ENCODE measurements at regions not wholly inside any gene's neighbourhood (a gene's known extent, or its start where the extent isn't known, plus 50 kb on each side); places are given as distances from the start of the nearest gene placed in this dataset.

DNA sequence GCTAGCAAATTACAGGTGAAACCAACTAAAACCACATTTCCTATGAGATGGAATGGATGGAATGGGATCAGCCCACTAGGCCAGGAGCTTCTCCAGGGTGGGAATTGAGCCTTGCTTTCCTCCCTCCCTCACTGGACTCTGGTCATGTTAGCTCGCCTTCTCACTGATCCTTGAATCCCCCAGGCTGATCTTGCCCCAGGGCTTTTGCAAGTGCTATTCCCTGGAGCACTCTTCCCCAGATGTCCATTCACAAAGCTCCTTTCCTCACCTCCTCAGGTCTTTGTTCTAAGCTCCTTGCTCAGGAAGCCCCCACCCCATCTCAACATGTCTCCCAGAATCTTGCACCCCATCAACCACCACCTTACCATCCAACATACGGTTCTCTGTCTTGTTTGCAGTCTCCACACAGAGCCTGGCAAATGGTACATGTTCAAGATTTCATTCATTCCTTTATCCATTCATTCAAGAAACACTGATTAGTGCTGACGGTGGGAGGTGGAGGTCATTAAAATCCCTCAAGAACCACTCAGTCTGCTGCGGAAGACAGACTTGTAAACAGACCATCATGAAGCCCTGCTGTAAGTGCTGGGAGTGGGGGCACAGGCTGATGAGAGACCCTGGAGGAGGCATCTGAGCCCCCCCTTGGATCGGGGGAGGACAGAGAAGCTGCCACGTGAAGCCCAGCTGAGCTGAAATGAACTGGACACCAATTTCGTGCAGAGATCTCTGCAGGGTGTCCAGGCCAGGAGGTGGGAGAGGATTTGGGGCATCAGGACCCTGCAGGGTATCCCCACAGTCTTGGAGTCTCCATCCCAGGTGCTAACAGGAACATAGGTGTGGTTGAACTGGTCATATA is 141.7 kb downstream of the BARX1 start:
- no peak for DNase-seq
- Histone ChIP-seq H3K27ac (no peak overlapping the region), H4K20me1 (ENCODE audit: insufficient read depth) (no peaks in the 10 kb centered on the region), H3K27me3 (ENCODE audit: insufficient read depth, low read depth) (peaks cover 92% of the 10 kb centered on the region), H3K36me3 (ENCODE audit: low read depth) (no peaks in the 10 kb centered on the region), H3F3A (ENCODE audit: insufficient read depth, low read depth) (no peaks in the 10 kb centered on the region), H3K9me3 (ENCODE audit: insufficient read depth, low read depth) (no peaks in the 10 kb centered on the region), H3K4me1 (replicated peaks; ENCODE audit: insufficient read depth) (no peaks in the 10 kb centered on the region), H2AFZ (no peak overlapping the region), H3K4me3 (no peak overlapping the region), H3K4me2 (no peak overlapping the region), H3K79me2 (ENCODE audit: low read depth) (no peaks in the 10 kb centered on the region), H3K9me2 (ENCODE audit: insufficient read depth) (no peaks in the 10 kb centered on the region)
- POLR2A ChIA-PET (ENCODE audit: unreplicated experiment): no interaction called here
- intact Hi-C loops (cut with micrococcal nuclease; ENCODE audit: unreplicated experiment): no loop called here
- no TSS peak for BruUV-seq (replicated peaks)
- no peak for TF ChIP-seq EZH2 (IDR thresholded peaks at IDR 0.05; ENCODE audit: low read depth)
- TF ChIP-seq, protein P1, sequence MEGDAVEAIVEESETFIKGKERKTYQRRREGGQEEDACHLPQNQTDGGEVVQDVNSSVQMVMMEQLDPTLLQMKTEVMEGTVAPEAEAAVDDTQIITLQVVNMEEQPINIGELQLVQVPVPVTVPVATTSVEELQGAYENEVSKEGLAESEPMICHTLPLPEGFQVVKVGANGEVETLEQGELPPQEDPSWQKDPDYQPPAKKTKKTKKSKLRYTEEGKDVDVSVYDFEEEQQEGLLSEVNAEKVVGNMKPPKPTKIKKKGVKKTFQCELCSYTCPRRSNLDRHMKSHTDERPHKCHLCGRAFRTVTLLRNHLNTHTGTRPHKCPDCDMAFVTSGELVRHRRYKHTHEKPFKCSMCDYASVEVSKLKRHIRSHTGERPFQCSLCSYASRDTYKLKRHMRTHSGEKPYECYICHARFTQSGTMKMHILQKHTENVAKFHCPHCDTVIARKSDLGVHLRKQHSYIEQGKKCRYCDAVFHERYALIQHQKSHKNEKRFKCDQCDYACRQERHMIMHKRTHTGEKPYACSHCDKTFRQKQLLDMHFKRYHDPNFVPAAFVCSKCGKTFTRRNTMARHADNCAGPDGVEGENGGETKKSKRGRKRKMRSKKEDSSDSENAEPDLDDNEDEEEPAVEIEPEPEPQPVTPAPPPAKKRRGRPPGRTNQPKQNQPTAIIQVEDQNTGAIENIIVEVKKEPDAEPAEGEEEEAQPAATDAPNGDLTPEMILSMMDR (conservative IDR thresholded peaks at IDR 0.05): no peak
- CTCF ChIA-PET: no interaction called here

DNA sequence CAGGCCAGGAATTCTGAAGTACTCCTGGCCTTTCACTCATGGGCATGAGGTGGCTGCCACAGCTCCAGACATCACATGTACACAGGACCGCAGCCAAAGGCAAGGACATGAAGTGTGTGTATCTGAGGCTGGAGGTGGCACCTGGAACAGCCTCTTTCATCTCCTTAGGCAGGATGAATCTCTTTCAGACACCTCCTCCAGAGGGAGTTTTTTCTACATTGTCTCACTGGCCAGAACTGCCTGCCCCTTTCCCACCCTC is 142.8 kb downstream of the BARX1 start:
- H3K27me3 ChIP-seq (ENCODE audit: insufficient read depth, low read depth): peaks cover 96% of the 10 kb centered on the region
- no peak overlapping the region for H3K4me2 ChIP-seq
- no peak for TF ChIP-seq EZH2 (IDR thresholded peaks at IDR 0.05; ENCODE audit: low read depth)
- TF ChIP-seq, protein P1 (conservative IDR thresholded peaks at IDR 0.05): no peak
- intact Hi-C loops (cut with micrococcal nuclease; ENCODE audit: unreplicated experiment): no loop called here
- H3K27ac ChIP-seq: no peak overlapping the region
- no peak overlapping the region for H3K4me3 ChIP-seq
- no peaks in the 10 kb centered on the region for H3K4me1 ChIP-seq (replicated peaks; ENCODE audit: insufficient read depth)
- H3F3A ChIP-seq (ENCODE audit: insufficient read depth, low read depth): no peaks in the 10 kb centered on the region
- H4K20me1 ChIP-seq (ENCODE audit: insufficient read depth): no peaks in the 10 kb centered on the region
- no peak overlapping the region for H2AFZ ChIP-seq
- ChIA-PET POLR2A (ENCODE audit: unreplicated experiment) (no interaction called here), CTCF (no interaction called here)
- H3K9me2 ChIP-seq (ENCODE audit: insufficient read depth): no peaks in the 10 kb centered on the region
- DNase-seq: no peak
- no peaks in the 10 kb centered on the region for H3K9me3 ChIP-seq (ENCODE audit: insufficient read depth, low read depth)
- H3K79me2 ChIP-seq (ENCODE audit: low read depth): no peaks in the 10 kb centered on the region
- BruUV-seq (replicated peaks): no TSS peak
- no peaks in the 10 kb centered on the region for H3K36me3 ChIP-seq (ENCODE audit: low read depth)

DNA sequence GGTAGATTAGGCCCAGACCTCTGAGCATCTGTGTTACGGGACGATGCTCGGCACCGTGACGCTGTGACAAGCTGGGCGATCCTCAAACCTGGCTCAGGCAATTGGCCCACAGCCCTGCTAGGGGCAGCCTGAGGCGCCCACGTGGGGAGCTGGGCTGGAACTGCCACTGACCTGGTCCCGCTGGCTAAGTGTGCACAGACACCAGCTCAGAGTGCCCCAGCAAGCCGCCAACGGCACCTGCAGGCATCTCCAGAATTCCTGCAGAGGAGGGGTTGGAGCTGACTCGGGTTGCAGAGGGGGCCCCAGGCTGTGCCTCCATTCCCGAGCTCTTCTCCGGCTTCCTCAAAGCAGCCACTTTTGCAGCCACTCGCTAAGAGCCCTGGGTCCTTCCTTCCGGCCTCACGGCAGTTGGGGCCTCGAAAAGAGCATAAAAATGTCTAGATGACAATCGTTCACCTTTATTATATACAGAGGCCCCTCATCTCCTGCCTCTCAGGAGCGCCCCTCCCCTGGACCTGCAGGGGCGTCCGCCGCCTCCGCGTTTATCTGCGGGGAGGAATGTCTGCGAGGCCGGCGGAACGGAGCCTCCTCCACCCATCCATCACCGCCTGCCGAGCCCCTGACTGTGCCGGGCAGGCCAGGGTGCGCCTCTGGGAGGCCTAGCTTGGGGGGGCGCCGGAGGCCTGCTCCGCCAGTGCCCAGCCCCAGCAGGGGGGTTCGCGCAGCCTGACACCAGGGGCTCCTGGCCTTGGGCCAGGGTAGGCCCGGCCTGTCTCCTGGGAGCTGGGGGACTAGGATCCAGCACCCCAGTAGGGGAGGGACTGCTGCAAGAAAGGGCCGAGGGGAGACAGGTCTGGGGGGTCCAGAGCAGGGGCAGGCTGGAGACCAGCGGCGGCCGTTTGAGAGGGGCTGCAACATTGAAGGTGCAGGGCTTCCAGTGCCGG is 144.9 kb downstream of the BARX1 start:
- Histone ChIP-seq H3K27ac (no peak overlapping the region), H2AFZ (no peak overlapping the region), H3K4me3 (no peak overlapping the region), H4K20me1 (ENCODE audit: insufficient read depth) (no peaks in the 10 kb centered on the region), H3K9me3 (ENCODE audit: insufficient read depth, low read depth) (no peaks in the 10 kb centered on the region), H3K9me2 (ENCODE audit: insufficient read depth) (no peaks in the 10 kb centered on the region), H3K4me2 (no peak overlapping the region), H3K79me2 (ENCODE audit: low read depth) (no peaks in the 10 kb centered on the region), H3K4me1 (replicated peaks; ENCODE audit: insufficient read depth) (no peaks in the 10 kb centered on the region), H3K36me3 (ENCODE audit: low read depth) (no peaks in the 10 kb centered on the region), H3F3A (ENCODE audit: insufficient read depth, low read depth) (no peaks in the 10 kb centered on the region), H3K27me3 (ENCODE audit: insufficient read depth, low read depth) (peaks cover 83% of the 10 kb centered on the region)
- POLR2A ChIA-PET (ENCODE audit: unreplicated experiment): no interaction called here
- no TSS peak for BruUV-seq (replicated peaks)
- TF ChIP-seq, protein P1 (conservative IDR thresholded peaks at IDR 0.05): no peak
- no peak for TF ChIP-seq EZH2 (IDR thresholded peaks at IDR 0.05; ENCODE audit: low read depth)
- CTCF ChIA-PET: no interaction called here
- no peak for DNase-seq
- intact Hi-C loops (cut with micrococcal nuclease; ENCODE audit: unreplicated experiment): no loop called here
